ENCODE measurements at regions not wholly inside any gene's neighbourhood (a gene's known extent, or its start where the extent isn't known, plus 50 kb on each side); places are given as distances from the start of the nearest gene placed in this dataset.

DNA sequence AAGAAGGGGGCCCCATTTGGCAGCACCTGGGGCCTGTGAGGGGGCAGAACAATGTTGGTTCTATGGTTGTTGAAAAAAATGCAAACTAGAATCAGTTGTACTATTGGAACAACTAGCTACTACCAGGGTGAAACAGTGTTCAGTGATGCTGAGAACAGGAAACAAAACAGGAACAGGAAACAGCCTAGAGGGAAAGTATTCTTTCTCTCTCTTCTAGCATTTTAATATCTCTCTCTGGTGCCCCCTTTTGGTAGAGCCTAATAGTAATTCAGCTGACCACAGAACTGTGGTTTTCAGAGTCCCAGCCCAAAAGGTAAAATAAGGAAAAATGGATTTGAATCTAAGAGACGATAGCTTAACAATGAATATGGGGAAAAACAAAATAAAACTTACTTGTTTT is 138.0 kb upstream of the KCNN2 start:
- Histone ChIP-seq H3K9me3 (ENCODE audit: low read depth) (no peaks in the 10 kb centered on the region), H2AFZ (replicated peaks) (no peak overlapping the region), H3F3A (ENCODE audit: low read depth) (no peaks in the 10 kb centered on the region), H4K20me1 (ENCODE audit: low read depth) (no peaks in the 10 kb centered on the region), H3K79me2 (ENCODE audit: low read depth) (no peaks in the 10 kb centered on the region), H3K4me2 (no peak overlapping the region), H3K4me3 (no peak overlapping the region), H3K27ac (no peak overlapping the region), H3K27me3 (no peaks in the 10 kb centered on the region), H3K36me3 (no peaks in the 10 kb centered on the region), H3K4me1 (no peaks in the 10 kb centered on the region), H3K9ac (no peak overlapping the region)
- H3K27ac Mint-ChIP-seq = no peak overlapping the region
- no peaks in the 10 kb centered on the region for H3K4me1 Mint-ChIP-seq
- H3K4me3 Mint-ChIP-seq = no peak overlapping the region
- TF ChIP-seq CTCF (IDR thresholded peaks at IDR 0.05) (peak; percentile 33), EZH2 (IDR thresholded peaks at IDR 0.05) (no peak)
- H3K9me3 Mint-ChIP-seq = peaks cover 5% of the 10 kb centered on the region
- DNase-seq (ENCODE audit: low spot score) = peak; percentile 19
- H3K27me3 Mint-ChIP-seq (ENCODE audit: insufficient read depth, low read depth) = no peaks in the 10 kb centered on the region
- H3K36me3 Mint-ChIP-seq = no peaks in the 10 kb centered on the region

DNA sequence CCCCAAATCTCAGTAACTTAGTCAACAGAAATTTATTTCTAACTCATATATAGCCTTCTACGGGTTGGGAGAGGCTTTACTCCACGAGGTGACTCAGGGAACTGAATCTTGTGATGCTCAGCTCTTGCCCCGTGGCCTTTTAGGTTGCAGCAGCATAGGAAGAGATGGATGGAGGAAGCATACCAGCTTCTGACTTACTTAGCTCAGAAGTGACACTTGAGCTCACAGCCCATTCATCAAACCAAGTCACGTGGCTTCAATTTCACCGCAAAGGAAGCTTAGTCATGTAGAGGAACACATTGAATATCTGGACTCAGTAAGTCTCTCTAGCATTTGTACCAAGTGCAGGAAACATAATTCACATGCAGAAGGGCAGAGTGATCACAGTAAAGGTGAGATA is 124.1 kb upstream of the KCNN2 start:
- no peaks in the 10 kb centered on the region for H3K27me3 Mint-ChIP-seq (ENCODE audit: insufficient read depth, low read depth)

GRCh38 chr5:114238771-114239313 is 123.0 kb upstream of the KCNN2 start:
- Histone ChIP-seq H3F3A (ENCODE audit: low read depth) (no peaks in the 10 kb centered on the region), H3K27me3 (no peaks in the 10 kb centered on the region), H3K27ac (no peak overlapping the region), H3K36me3 (no peaks in the 10 kb centered on the region), H3K9ac (no peak overlapping the region), H3K9me3 (ENCODE audit: low read depth) (no peaks in the 10 kb centered on the region), H3K4me3 (no peak overlapping the region), H3K4me2 (no peak overlapping the region), H2AFZ (replicated peaks) (no peak overlapping the region), H3K4me1 (no peaks in the 10 kb centered on the region), H4K20me1 (ENCODE audit: low read depth) (no peaks in the 10 kb centered on the region), H3K79me2 (ENCODE audit: low read depth) (no peaks in the 10 kb centered on the region)
- peaks cover 2% of the 10 kb centered on the region for H3K9me3 Mint-ChIP-seq
- no peaks in the 10 kb centered on the region for H3K27me3 Mint-ChIP-seq (ENCODE audit: insufficient read depth, low read depth)
- no peaks in the 10 kb centered on the region for H3K4me1 Mint-ChIP-seq
- no peak overlapping the region for H3K4me3 Mint-ChIP-seq
- DNase-seq (ENCODE audit: low spot score) = no peak
- H3K36me3 Mint-ChIP-seq = no peaks in the 10 kb centered on the region
- no peak for TF ChIP-seq EZH2 (IDR thresholded peaks at IDR 0.05)
- no peak for TF ChIP-seq CTCF (IDR thresholded peaks at IDR 0.05)
- no peak for TF ChIP-seq EZH2phosphoT487 (IDR thresholded peaks at IDR 0.05)
- H3K27ac Mint-ChIP-seq = no peak overlapping the region

More for the DNA sequence above, 124.1 kb upstream of the KCNN2 start:
- Histone ChIP-seq H3K27ac (no peak overlapping the region), H3K9me3 (ENCODE audit: low read depth) (no peaks in the 10 kb centered on the region), H4K20me1 (ENCODE audit: low read depth) (no peaks in the 10 kb centered on the region), H3K4me3 (no peak overlapping the region), H3K4me1 (no peaks in the 10 kb centered on the region), H3K79me2 (ENCODE audit: low read depth) (no peaks in the 10 kb centered on the region), H3K4me2 (no peak overlapping the region), H3K27me3 (no peaks in the 10 kb centered on the region), H3K9ac (no peak overlapping the region), H3K36me3 (no peaks in the 10 kb centered on the region), H3F3A (ENCODE audit: low read depth) (no peaks in the 10 kb centered on the region), H2AFZ (replicated peaks) (no peak overlapping the region)
- TF ChIP-seq CTCF (IDR thresholded peaks at IDR 0.05) (no peak), EZH2 (IDR thresholded peaks at IDR 0.05) (no peak), EZH2phosphoT487 (IDR thresholded peaks at IDR 0.05) (no peak)
- no peak for DNase-seq (ENCODE audit: low spot score)
- Mint-ChIP-seq H3K27ac (no peak overlapping the region), H3K4me3 (no peak overlapping the region), H3K36me3 (no peaks in the 10 kb centered on the region), H3K4me1 (no peaks in the 10 kb centered on the region), H3K9me3 (peaks cover 3% of the 10 kb centered on the region)
